ENCODE measurements at regions not wholly inside any gene's neighbourhood (a gene's known extent, or its start where the extent isn't known, plus 50 kb on each side); places are given as distances from the start of the nearest gene placed in this dataset.

DNA sequence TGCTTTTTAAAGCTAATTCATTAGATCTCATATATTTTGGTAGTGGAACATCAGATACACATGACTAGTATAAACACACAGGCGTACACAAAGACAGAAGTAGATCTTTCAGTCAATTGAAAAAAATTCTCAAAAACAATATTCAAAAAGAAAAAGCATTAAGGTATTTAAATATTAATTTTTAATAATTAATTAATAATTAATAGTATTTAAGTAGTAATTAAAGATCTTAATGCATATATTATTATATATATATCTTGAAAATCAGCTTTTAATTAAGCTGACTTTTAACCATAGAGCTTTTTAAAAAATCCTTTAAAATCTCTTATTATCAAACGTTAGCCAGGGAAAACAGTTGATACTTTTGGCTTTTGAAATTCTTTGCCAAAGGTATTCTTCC lies 489.4 kb upstream of the PCDH20 start:
- TF ChIP-seq CEBPB (IDR thresholded peaks at IDR 0.05; ENCODE audit: low read depth) = no peak
- no peak for TF ChIP-seq MAX (IDR thresholded peaks at IDR 0.05)
- no peak for TF ChIP-seq YY1 (IDR thresholded peaks at IDR 0.05; ENCODE audit: extremely low read depth, insufficient replicate concordance, low read depth, low read length)
- H3K9me3 ChIP-seq (ENCODE audit: control insufficient read depth in 1 of 2, insufficient read depth in 1 of 2, low read depth in 1 of 2, low read length in 2 of 2) = no peaks in the 10 kb centered on the region
- no peak overlapping the region for H3K9ac ChIP-seq (ENCODE audit: low read length)
- H3K79me2 ChIP-seq (ENCODE audit: insufficient read depth, low read length) = no peaks in the 10 kb centered on the region
- no peaks in the 10 kb centered on the region for H3K9me2 ChIP-seq (ENCODE audit: insufficient read depth)
- no TSS peak for BruUV-seq (replicated peaks)
- no peak for ATAC-seq
- no peaks in the 10 kb centered on the region for H3K27me3 ChIP-seq (ENCODE audit: insufficient read depth, low read length)
- no peaks in the 10 kb centered on the region for H3K36me3 ChIP-seq (ENCODE audit: control insufficient read depth in 1 of 2, insufficient read depth in 2 of 2, low read length in 2 of 2)
- H3K4me1 ChIP-seq (ENCODE audit: control insufficient read depth in 1 of 2, insufficient read depth in 2 of 2, low read length in 2 of 2) = no peaks in the 10 kb centered on the region
- no peak overlapping the region for H3K27ac ChIP-seq (ENCODE audit: low read depth, low read length)
- H4K20me1 ChIP-seq (ENCODE audit: insufficient read depth) = no peaks in the 10 kb centered on the region
- H3K4me2 ChIP-seq (ENCODE audit: low read length) = no peak overlapping the region
- H3K4me3 ChIP-seq (replicated peaks in 1 of 2; ENCODE audit: low read depth in 1 of 2, low read length in 2 of 2) = no peak overlapping the region
- no peak for DNase-seq (ENCODE audit: low read depth, low spot score)
- intact Hi-C loops (cut with micrococcal nuclease) = no loop called here
- no peak overlapping the region for H2AFZ ChIP-seq (ENCODE audit: low read depth, low read length, poor library complexity, severe bottlenecking)
- CTCF ChIA-PET = interaction anchor here (1.5 kb wide), 1 partner anchor 49 kb away, joined by 5 read pairs; no protein-coding TSS in a partner anchor
- POLR2A ChIA-PET = no interaction called here
- RAD21 ChIA-PET (ENCODE audit: low non-redundant PET in 1 of 2, low total read pairs in 2 of 2, uncharacterized antibody in 2 of 2, unreplicated experiment in 2 of 2) = no interaction called here

- ATAC-seq = no peak
- Histone ChIP-seq H3K4me3 (replicated peaks in 1 of 2; ENCODE audit: low read depth in 1 of 2, low read length in 2 of 2) (no peak overlapping the region), H3K9ac (ENCODE audit: low read length) (no peak overlapping the region), H3K9me3 (ENCODE audit: control insufficient read depth in 1 of 2, insufficient read depth in 1 of 2, low read depth in 1 of 2, low read length in 2 of 2) (no peaks in the 10 kb centered on the region), H3K4me2 (ENCODE audit: low read length) (no peak overlapping the region), H3K27ac (ENCODE audit: low read depth, low read length) (no peak overlapping the region), H3K36me3 (ENCODE audit: control insufficient read depth in 1 of 2, insufficient read depth in 2 of 2, low read length in 2 of 2) (no peaks in the 10 kb centered on the region), H2AFZ (ENCODE audit: low read depth, low read length, poor library complexity, severe bottlenecking) (no peak overlapping the region), H4K20me1 (ENCODE audit: insufficient read depth) (no peaks in the 10 kb centered on the region; the same call in 1 of the 2 replicates), H3K4me1 (ENCODE audit: control insufficient read depth in 1 of 2, insufficient read depth in 2 of 2, low read length in 2 of 2) (no peaks in the 10 kb centered on the region), H3K79me2 (ENCODE audit: insufficient read depth, low read length) (no peaks in the 10 kb centered on the region), H3K27me3 (ENCODE audit: insufficient read depth, low read length) (no peaks in the 10 kb centered on the region), H3K9me2 (ENCODE audit: insufficient read depth) (no peaks in the 10 kb centered on the region)
- ChIA-PET POLR2A (no interaction called here), CTCF (no interaction called here), RAD21 (ENCODE audit: low non-redundant PET in 1 of 2, low total read pairs in 2 of 2, uncharacterized antibody in 2 of 2, unreplicated experiment in 2 of 2) (no interaction called here)
- intact Hi-C loops (cut with micrococcal nuclease) = no loop called here
- DNase-seq (ENCODE audit: low read depth, low spot score) = no peak
- BruUV-seq (replicated peaks) = no TSS peak
- TF ChIP-seq POLR2A (IDR thresholded peaks at IDR 0.05; ENCODE audit: borderline replicate concordance, extremely low read depth, insufficient read depth, insufficient read length) = no peak
- TF ChIP-seq SIN3A (IDR thresholded peaks at IDR 0.05; ENCODE audit: low read depth) = no peak
- TF ChIP-seq MAX (IDR thresholded peaks at IDR 0.05) = no peak
These were observed 486.4 kb upstream of the PCDH20 start for GRCh38 chr13:61901946-61902541.

Data from HCT116 (cell line).